Mesendoderm (in vitro differentiated cells): ENCODE measurements at regions not wholly inside any gene's neighbourhood (a gene's known extent, or its start where the extent isn't known, plus 50 kb on each side); places are given as distances from the start of the nearest gene placed in this dataset.

ENCODE experiments used
- DNase-seq: peaks from one replicate; pipeline ENCODE4 v3.0.0; 2013
- H2AK5ac ChIP-seq: 2 replicates; pipeline ENCODE4 v1.6.1; 2013; ENCODE audit warnings: low read length, inconsistent platforms
- H2BK120ac ChIP-seq: 2 replicates; pipeline ENCODE4 v1.6.1; 2013; ENCODE audit warnings: low read depth, mild to moderate bottlenecking, low read length, moderate library complexity, mixed read lengths
- H2BK15ac ChIP-seq: replicated peaks from 2 replicates; pipeline ENCODE4 v1.6.1; 2013; ENCODE audit warnings: low read depth, mild to moderate bottlenecking, moderate library complexity
- H2BK5ac ChIP-seq: 2 replicates; pipeline ENCODE4 v1.6.1; 2013; ENCODE audit warnings: low read length, inconsistent platforms
- H3K18ac ChIP-seq: 2 replicates; pipeline ENCODE4 v1.6.1; 2013; ENCODE audit warnings: mild to moderate bottlenecking, low read length, mixed read lengths
- H3K23ac ChIP-seq: one replicate; pipeline ENCODE4 v1.6.1; 2013; ENCODE audit warnings: low read length
- H3K27ac ChIP-seq: 2 replicates; pipeline ENCODE4 v1.5.1; 2013; ENCODE audit warnings: low read depth, mild to moderate bottlenecking, inconsistent platforms, low read length, moderate library complexity
- H3K27me3 ChIP-seq: 2 replicates; pipeline ENCODE4 v1.6.1; 2013; ENCODE audit warnings: low read length, control low read depth, mild to moderate bottlenecking, inconsistent platforms; ENCODE audit not compliant: insufficient read depth, poor library complexity
- H3K36me3 ChIP-seq: 2 replicates; pipeline ENCODE4 v1.6.1; 2013; ENCODE audit warnings: low read length, inconsistent platforms; ENCODE audit not compliant: control insufficient read depth, insufficient read depth
- H3K4ac ChIP-seq: one replicate; pipeline ENCODE4 v1.6.1; 2013; ENCODE audit warnings: low read depth, mild to moderate bottlenecking, low read length, moderate library complexity
- H3K4me1 ChIP-seq: 2 replicates; pipeline ENCODE4 v1.6.1; 2013; ENCODE audit warnings: low read depth, low read length, inconsistent platforms; ENCODE audit not compliant: control insufficient read depth
- H3K4me2 ChIP-seq: 2 replicates; pipeline ENCODE4 v1.6.1; 2013; ENCODE audit warnings: low read length
- H3K4me3 ChIP-seq: 2 replicates; pipeline ENCODE4 v1.5.1; 2013; ENCODE audit warnings: mild to moderate bottlenecking, low read length
- H3K56ac ChIP-seq: one replicate; pipeline ENCODE4 v1.6.1; 2013; ENCODE audit warnings: low read length
- H3K79me1 ChIP-seq: 2 replicates; pipeline ENCODE4 v1.6.1; 2013; ENCODE audit warnings: low read length, inconsistent platforms
- H3K79me2 ChIP-seq: 2 replicates; pipeline ENCODE4 v1.6.1; 2013; ENCODE audit warnings: mild to moderate bottlenecking, low read length; ENCODE audit not compliant: control insufficient read depth, insufficient read depth
- H3K9ac ChIP-seq: 2 replicates; pipeline ENCODE4 v1.6.1; 2013; ENCODE audit warnings: low read length, inconsistent platforms
- H4K5ac ChIP-seq: one replicate; pipeline ENCODE4 v1.6.1; 2013; ENCODE audit warnings: low read length
- H4K8ac ChIP-seq: one replicate; pipeline ENCODE4 v1.6.1; 2013; ENCODE audit warnings: low read depth, mild to moderate bottlenecking, control low read depth, low read length, moderate library complexity
- WGBS: extraction: QIAGEN DNeasy Blood & Tissue Kit; methylation state at CpG from one replicate; pipeline ENCODE4 v1.1.7; 2013; ENCODE audit warnings: low lambda C conversion rate, missing lambda C conversion rate; ENCODE audit not compliant: insufficient coverage; ENCODE audit errors: extremely low coverage; 5-methylcytosine and 5-hydroxymethylcytosine counted together

DNA sequence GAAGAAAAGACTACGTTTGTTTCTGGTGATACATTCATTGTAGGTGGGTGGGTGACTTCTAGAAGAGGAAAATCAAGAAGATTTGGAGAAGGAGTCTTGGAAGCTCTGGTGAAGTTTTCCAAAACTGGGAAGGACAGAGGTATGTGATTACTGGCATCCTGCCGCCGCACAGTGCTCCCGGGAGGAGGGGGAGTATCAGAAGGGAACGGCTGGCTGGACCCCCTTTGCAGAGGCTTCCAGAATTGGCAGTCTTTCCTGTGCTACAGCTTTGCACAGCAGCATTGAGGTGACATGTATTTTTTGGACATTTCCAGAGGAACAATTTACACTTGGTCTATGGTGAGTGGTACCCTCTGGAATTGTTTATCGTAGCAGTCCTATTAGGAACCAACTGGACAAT lies 75.7 kb upstream of the EOMES start:
- Histone ChIP-seq H3K56ac (no peak overlapping the region), H3K27me3 (no peaks in the 10 kb centered on the region)

DNA sequence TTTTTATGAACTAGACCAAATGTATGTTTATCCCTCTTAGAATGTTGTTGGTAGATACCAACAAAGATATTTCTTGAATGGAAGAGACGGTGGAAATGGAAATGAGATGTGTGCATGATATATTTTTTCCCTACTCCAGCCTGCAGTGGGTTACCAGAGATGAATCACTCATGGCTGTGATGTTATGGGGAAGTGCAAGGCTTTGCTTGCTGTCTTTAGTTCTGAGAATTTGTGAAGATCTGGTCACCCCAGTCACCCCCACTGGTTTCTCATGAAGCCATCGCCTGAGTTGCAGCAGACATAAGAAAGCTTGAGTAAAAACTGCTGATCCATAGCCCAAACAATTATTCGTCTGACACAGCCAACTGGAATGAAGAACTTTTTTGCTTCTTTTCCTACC lies 78.1 kb upstream of the EOMES start:
- H3K18ac ChIP-seq = no peak overlapping the region
- H3K23ac ChIP-seq = no peak overlapping the region
- H2BK15ac ChIP-seq = no peak overlapping the region
- no peak overlapping the region for H2BK5ac ChIP-seq
- H4K8ac ChIP-seq = peak overlapping the region; percentile 14
- no peaks in the 10 kb centered on the region for H3K27me3 ChIP-seq
- no peaks in the 10 kb centered on the region for H3K79me2 ChIP-seq
- no peak overlapping the region for H4K5ac ChIP-seq
- H3K4ac ChIP-seq = no peak overlapping the region
- no peak overlapping the region for H3K56ac ChIP-seq
- no peak overlapping the region for H3K27ac ChIP-seq
- no peaks in the 10 kb centered on the region for H3K36me3 ChIP-seq
- no peak overlapping the region for H2AK5ac ChIP-seq
- H3K79me1 ChIP-seq = no peaks in the 10 kb centered on the region
- H3K9ac ChIP-seq = no peak overlapping the region
- WGBS = no CpG with 5 or more reads among the region's 3 CpGs
- H3K4me2 ChIP-seq = no peak overlapping the region
- H3K4me1 ChIP-seq = peaks cover 8% of the 10 kb centered on the region
- DNase-seq = no peak
- no peak overlapping the region for H3K4me3 ChIP-seq
- no peak overlapping the region for H2BK120ac ChIP-seq

More for the DNA sequence above, 75.7 kb upstream of the EOMES start:
- H4K8ac ChIP-seq = no peak overlapping the region
- H3K9ac ChIP-seq = no peak overlapping the region
- no peaks in the 10 kb centered on the region for H3K79me1 ChIP-seq
- no peaks in the 10 kb centered on the region for H3K79me2 ChIP-seq
- no peak for DNase-seq
- no peaks in the 10 kb centered on the region for H3K36me3 ChIP-seq
- no peak overlapping the region for H3K27ac ChIP-seq
- H3K4ac ChIP-seq = no peak overlapping the region
- H4K5ac ChIP-seq = no peak overlapping the region
- peaks cover 8% of the 10 kb centered on the region for H3K4me1 ChIP-seq
- H3K4me3 ChIP-seq = no peak overlapping the region
- no peak overlapping the region for H2AK5ac ChIP-seq
- no peak overlapping the region for H3K18ac ChIP-seq
- no peak overlapping the region for H3K23ac ChIP-seq
- H3K4me2 ChIP-seq = no peak overlapping the region
- peak overlapping the region; percentile 60 for H2BK15ac ChIP-seq
- H2BK120ac ChIP-seq = no peak overlapping the region
- H2BK5ac ChIP-seq = no peak overlapping the region
- no CpG with 5 or more reads among the region's 6 CpGs for WGBS

DNA sequence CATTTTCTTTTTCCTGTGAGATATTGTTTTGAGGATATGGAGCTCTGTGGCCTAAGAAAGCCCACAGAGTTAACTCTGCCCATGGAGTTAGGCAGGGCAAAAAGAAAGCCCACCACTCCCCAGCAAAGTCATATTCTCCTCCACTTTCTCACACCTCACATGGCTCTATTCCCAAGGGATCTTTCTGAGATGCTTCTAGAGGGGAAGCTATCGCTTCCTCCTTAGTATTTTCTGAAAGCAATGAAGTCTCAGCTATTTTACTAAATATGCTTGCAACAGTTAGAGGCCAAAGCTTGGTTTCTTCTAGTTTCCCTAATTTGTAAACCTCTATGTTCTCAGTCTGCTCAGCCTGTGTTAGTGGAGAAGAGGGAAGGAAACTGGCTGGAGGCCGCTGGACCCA lies 80.3 kb upstream of the EOMES start:
- Histone ChIP-seq H3K4me3 (no peak overlapping the region), H3K27ac (no peak overlapping the region), H3K27me3 (no peaks in the 10 kb centered on the region), H3K4ac (no peak overlapping the region), H3K18ac (no peak overlapping the region), H3K4me1 (peaks cover 8% of the 10 kb centered on the region), H3K79me2 (no peaks in the 10 kb centered on the region), H4K5ac (no peak overlapping the region), H3K36me3 (no peaks in the 10 kb centered on the region), H2AK5ac (no peak overlapping the region), H2BK120ac (no peak overlapping the region), H4K8ac (no peak overlapping the region), H3K9ac (no peak overlapping the region), H3K79me1 (no peaks in the 10 kb centered on the region), H3K56ac (no peak overlapping the region), H2BK15ac (no peak overlapping the region), H3K4me2 (no peak overlapping the region), H2BK5ac (no peak overlapping the region), H3K23ac (no peak overlapping the region)
- WGBS = no CpG with 5 or more reads among the region's 2 CpGs
- no peak for DNase-seq

DNA sequence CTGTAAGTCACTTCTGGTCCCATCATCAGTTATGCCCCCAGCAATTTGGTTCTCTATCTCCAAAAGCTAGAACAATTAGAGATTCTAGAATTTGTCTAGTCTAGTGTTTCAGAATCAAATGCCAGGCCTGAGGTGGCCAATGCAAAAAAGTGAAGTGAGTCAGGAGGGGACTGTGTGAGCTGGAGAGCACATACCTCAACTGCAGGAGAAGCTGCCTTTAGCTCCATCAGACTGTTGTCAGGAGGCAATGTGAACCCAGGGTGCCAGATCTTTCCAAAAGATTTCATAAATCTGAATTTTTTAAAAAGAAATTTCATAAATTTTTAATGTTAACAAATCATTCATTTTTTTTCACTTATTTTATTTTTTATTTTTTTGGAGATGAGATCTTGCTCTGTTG lies 80.7 kb upstream of the EOMES start:
- Histone ChIP-seq H3K4ac (no peak overlapping the region), H4K5ac (no peak overlapping the region), H3K79me2 (no peaks in the 10 kb centered on the region), H2BK120ac (no peak overlapping the region), H3K27me3 (no peaks in the 10 kb centered on the region), H3K18ac (no peak overlapping the region), H2BK5ac (no peak overlapping the region), H3K56ac (no peak overlapping the region), H3K4me1 (peaks cover 8% of the 10 kb centered on the region), H3K36me3 (no peaks in the 10 kb centered on the region), H2AK5ac (no peak overlapping the region), H3K79me1 (no peaks in the 10 kb centered on the region), H3K4me3 (no peak overlapping the region), H3K4me2 (no peak overlapping the region), H3K9ac (no peak overlapping the region), H3K23ac (no peak overlapping the region), H3K27ac (no peak overlapping the region), H4K8ac (no peak overlapping the region), H2BK15ac (no peak overlapping the region)
- no peak for DNase-seq

DNA sequence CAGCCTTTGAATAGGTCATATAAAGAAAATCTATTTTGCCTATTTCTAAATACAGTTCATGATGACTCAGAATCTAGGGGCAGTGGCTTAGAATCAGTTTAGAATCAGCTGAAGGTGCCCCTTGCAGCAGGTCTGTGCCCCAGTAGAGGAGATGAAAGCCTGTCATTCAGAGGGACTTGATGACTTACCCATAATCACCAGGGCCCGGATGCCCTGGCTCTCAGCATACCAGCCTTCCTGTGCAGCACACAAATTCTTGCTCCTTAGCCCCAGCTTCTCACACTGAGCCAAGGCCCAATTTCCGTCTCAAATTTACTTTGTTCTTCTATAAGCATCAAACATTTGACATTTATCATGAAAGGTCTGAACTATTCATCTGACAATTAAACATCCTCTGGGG lies 83.2 kb upstream of the EOMES start:
- Histone ChIP-seq H3K56ac (no peak overlapping the region), H3K4me1 (peaks cover 8% of the 10 kb centered on the region), H3K27ac (no peak overlapping the region), H2BK15ac (no peak overlapping the region), H3K4me2 (no peak overlapping the region), H2AK5ac (no peak overlapping the region), H3K27me3 (no peaks in the 10 kb centered on the region), H3K79me1 (no peaks in the 10 kb centered on the region), H2BK120ac (no peak overlapping the region), H2BK5ac (no peak overlapping the region), H3K4ac (no peak overlapping the region), H3K36me3 (no peaks in the 10 kb centered on the region), H3K79me2 (no peaks in the 10 kb centered on the region), H4K5ac (no peak overlapping the region), H3K23ac (no peak overlapping the region), H3K4me3 (no peak overlapping the region), H4K8ac (no peak overlapping the region), H3K9ac (no peak overlapping the region), H3K18ac (no peak overlapping the region)
- no CpG with 5 or more reads among the region's 2 CpGs for WGBS
- no peak for DNase-seq

DNA sequence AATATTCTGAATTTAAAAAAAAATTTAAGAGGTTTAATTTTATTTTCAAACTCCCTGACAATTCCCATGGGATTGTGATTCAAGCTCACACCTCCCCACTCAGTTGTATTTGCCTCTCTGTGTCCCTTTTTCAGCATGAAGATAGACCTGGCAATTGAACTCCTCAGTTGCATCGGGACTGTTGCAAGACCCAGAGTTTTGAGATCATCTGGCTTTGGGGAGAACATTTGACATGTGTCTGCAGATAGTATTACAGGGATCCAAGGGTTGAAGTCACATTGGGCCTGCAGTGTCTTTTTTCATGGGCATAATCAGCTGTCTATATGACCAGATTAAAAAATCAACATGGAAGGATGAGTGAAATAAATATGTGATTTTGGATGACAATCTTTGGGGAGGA lies 91.1 kb upstream of the EOMES start:
- Histone ChIP-seq H3K56ac (no peak overlapping the region), H3K36me3 (no peaks in the 10 kb centered on the region), H3K4me1 (no peaks in the 10 kb centered on the region), H4K5ac (no peak overlapping the region), H2BK120ac (no peak overlapping the region), H3K23ac (no peak overlapping the region), H3K4me2 (no peak overlapping the region), H2BK15ac (no peak overlapping the region), H2AK5ac (no peak overlapping the region), H3K9ac (no peak overlapping the region), H3K79me2 (no peaks in the 10 kb centered on the region), H2BK5ac (no peak overlapping the region), H3K79me1 (no peaks in the 10 kb centered on the region), H3K4ac (no peak overlapping the region), H3K27me3 (no peaks in the 10 kb centered on the region), H3K27ac (no peak overlapping the region), H3K4me3 (no peak overlapping the region), H3K18ac (peak overlapping the region; percentile 75), H4K8ac (peak overlapping the region; percentile 76)
- peak; percentile 54 for DNase-seq
- WGBS = no CpG with 5 or more reads among the region's 1 CpG
